HG02763 (cell line): ENCODE measurements at regions not wholly inside any gene's neighbourhood (a gene's known extent, or its start where the extent isn't known, plus 50 kb on each side); places are given as distances from the start of the nearest gene placed in this dataset.

Source experiments
- ATAC-seq: cut with Tn5 transposase; IDR thresholded peaks from one replicate; pipeline ENCODE4 v1.9.1; 2021; ENCODE audit warnings: mild to moderate bottlenecking, moderate library complexity; ENCODE audit not compliant: unreplicated experiment

GRCh38 chr11:112398798-112399478 is 138.3 kb upstream of the PLET1 start:
- ATAC-seq = no peak

- ATAC-seq = no peak
Measured at GRCh38 chr11:112400476-112401014, 139.9 kb upstream of the PLET1 start.

GRCh38 chr11:112401036-112401769 is 140.5 kb upstream of the PLET1 start:
- ATAC-seq = no peak

GRCh38 chr11:112403432-112403831 is 142.8 kb upstream of the PLET1 start:
- no peak for ATAC-seq

GRCh38 chr11:112404112-112404511 is 143.5 kb upstream of the PLET1 start:
- no peak for ATAC-seq

GRCh38 chr11:112408517-112408916 is 147.9 kb upstream of the PLET1 start:
- no peak for ATAC-seq

GRCh38 chr11:112410325-112410724 is 149.7 kb upstream of the PLET1 start:
- ATAC-seq = no peak

- ATAC-seq = no peak
Measured at GRCh38 chr11:112412383-112412782, 151.7 kb upstream of the PLET1 start.

GRCh38 chr11:112417339-112417738 is 156.7 kb upstream of the PLET1 start:
- no peak for ATAC-seq

- ATAC-seq = no peak
Measured at GRCh38 chr11:112418438-112418837, 157.8 kb upstream of the PLET1 start.

GRCh38 chr11:112421879-112422278 is 161.2 kb upstream of the PLET1 start:
- no peak for ATAC-seq

GRCh38 chr11:112425121-112425520 is 164.5 kb upstream of the PLET1 start:
- ATAC-seq = no peak

GRCh38 chr11:112437096-112437495 is 176.4 kb upstream of the PLET1 start:
- no peak for ATAC-seq

- no peak for ATAC-seq
Measured at GRCh38 chr11:112439614-112440013, 179.0 kb upstream of the PLET1 start.

- ATAC-seq = no peak
Measured at GRCh38 chr11:112440518-112440917, 179.9 kb upstream of the PLET1 start.

GRCh38 chr11:112448168-112448567 is 187.5 kb upstream of the PLET1 start:
- ATAC-seq = no peak

GRCh38 chr11:112448806-112449205 is 188.1 kb upstream of the PLET1 start:
- ATAC-seq = no peak

- ATAC-seq = no peak
Measured at GRCh38 chr11:112451250-112451649, 190.6 kb upstream of the PLET1 start.

- ATAC-seq = no peak
Measured at GRCh38 chr11:112453601-112454577, 193.2 kb upstream of the PLET1 start.

- no peak for ATAC-seq
Measured at GRCh38 chr11:112454841-112455240, 194.2 kb upstream of the PLET1 start.

- no peak for ATAC-seq
Measured at GRCh38 chr11:112455791-112456190, 195.1 kb upstream of the PLET1 start.
